A549 (cell line): ENCODE measurements at regions not wholly inside any gene's neighbourhood (a gene's known extent, or its start where the extent isn't known, plus 50 kb on each side); places are given as distances from the start of the nearest gene placed in this dataset.

Experiments
- ATAC-seq, 2 experiments: fragments of 200-7000 bp in 1 of 2; fragments of >200 bp in 1 of 2; cut with Nextera tagmentation in 1 of 2; cut with Tn5 transposase in 1 of 2; 3 replicates each; pipeline versions ENCODE4 v1.8.0 to v1.9.1; 2018 to 2020; ENCODE audit warnings: mild to moderate bottlenecking in 1 of 2, moderate library complexity in 1 of 2
- CTCF ChIA-PET: fragments of 300-600 bp; sonication (Branson Sonifier 250); formaldehyde crosslinking; extraction: SDS; loops from one replicate; lab custom pipeline; 2021; ENCODE audit warnings: antibody characterized with exemption, inconsistent platforms; lab: Yijun Ruan, JAX
- POLR2A ChIA-PET: fragments of 350-600 bp; formaldehyde crosslinking; extraction: SDS; loops from one replicate; lab custom pipeline; 2021; ENCODE audit warnings: antibody characterized with exemption, inconsistent platforms; lab: Yijun Ruan, JAX
- DNase-seq, 2 experiments: peaks; one replicate each; pipeline versions ENCODE4 v3.0.0 to v3.0.0-alpha.2; 2011 to 2016; ENCODE audit warnings: low read depth in 1 of 2, low spot score in 1 of 2
- FAIRE-seq: peaks from 2 replicates; lab custom pipeline; 2011; peaks lifted over from hg19 to GRCh38; lab: Jason Lieb, UNC
- H3K27ac ChIP-seq, 2 experiments: fragments of >200 bp; sonication (Bioruptor Twin); formaldehyde crosslinking; 3 replicates each; pipeline ENCODE4 v1.5.1; 2016 to 2017
- H3K4me1 ChIP-seq: fragments of >200 bp; sonication (Bioruptor Twin); formaldehyde crosslinking; 3 replicates; pipeline ENCODE4 v1.6.1; 2016
- H3K4me2 ChIP-seq: fragments of >200 bp; sonication (Bioruptor Twin); formaldehyde crosslinking; 3 replicates; pipeline ENCODE4 v1.6.1; 2016
- H3K4me3 ChIP-seq: fragments of >200 bp; sonication (Bioruptor Twin); formaldehyde crosslinking; 3 replicates; pipeline ENCODE4 v1.5.1; 2016
- H3K9me3 ChIP-seq: fragments of >200 bp; sonication (Bioruptor Twin); formaldehyde crosslinking; 3 replicates; pipeline ENCODE4 v1.6.1; 2016
- BCL3 ChIP-seq: fragments of >200 bp; sonication (Bioruptor Twin); formaldehyde crosslinking; IDR thresholded peaks from 3 replicates; pipeline ENCODE4 v1.6.1; 2016
- BHLHE40 ChIP-seq: IDR thresholded peaks from 2 replicates; pipeline ENCODE4 v1.6.1; 2012; ENCODE audit warnings: low read depth, low read length, inconsistent platforms
- CBX2 ChIP-seq: fragments of 200-600 bp; sonication (generic); IDR thresholded peaks from 2 replicates; pipeline ENCODE4 v1.6.1; 2016; ENCODE audit warnings: low read depth, mild to moderate bottlenecking, borderline replicate concordance
- CHD4 ChIP-seq: fragments of 200-600 bp; sonication (generic); IDR thresholded peaks from 2 replicates; pipeline ENCODE4 v1.6.1; 2016; ENCODE audit warnings: antibody characterized with exemption, mild to moderate bottlenecking, borderline replicate concordance
- EHF ChIP-seq: fragments of 250-450 bp; sonication (Bioruptor Pico); IDR thresholded peaks from 2 replicates; pipeline ENCODE4 v1.5.0; 2020; ENCODE audit warnings: mild to moderate bottlenecking
- FOSB ChIP-seq: fragments of 250-450 bp; sonication (Bioruptor Pico); IDR thresholded peaks from 2 replicates; pipeline ENCODE4 v1.5.0; 2020; ENCODE audit warnings: mild to moderate bottlenecking, moderate library complexity
- GATA3 ChIP-seq: IDR thresholded peaks from 2 replicates; pipeline ENCODE4 v1.6.1; 2012; ENCODE audit warnings: borderline replicate concordance
- HOXB13 ChIP-seq: fragments of 250-450 bp; sonication (Bioruptor Pico); IDR thresholded peaks from 2 replicates; pipeline ENCODE4 v1.5.0; 2020; ENCODE audit warnings: low read depth, mild to moderate bottlenecking, moderate library complexity
- HOXB5 ChIP-seq: fragments of 250-450 bp; sonication (Bioruptor Pico); IDR thresholded peaks from 2 replicates; pipeline ENCODE4 v1.5.0; 2020; ENCODE audit warnings: mild to moderate bottlenecking, moderate library complexity
- JUNB ChIP-seq: fragments of >200 bp; sonication (Bioruptor Twin); formaldehyde crosslinking; IDR thresholded peaks from 2 replicates; pipeline ENCODE4 v1.6.1; 2016
- MAFK ChIP-seq: fragments of 450-650 bp; IDR thresholded peaks from 2 replicates; pipeline ENCODE4 v1.6.1; 2014; ENCODE audit not compliant: partially characterized antibody
- MAZ ChIP-seq: fragments of 150-350 bp; IDR thresholded peaks from 2 replicates; pipeline ENCODE4 v1.6.1; 2014; ENCODE audit warnings: antibody characterized with exemption, low read depth, low read length, borderline replicate concordance
- MYC ChIP-seq: IDR thresholded peaks from 2 replicates; pipeline ENCODE4 v1.6.1; 2012; ENCODE audit warnings: mild to moderate bottlenecking, inconsistent platforms, low read length, improper control_type of control experiment, borderline replicate concordance
- NPAS2 ChIP-seq: fragments of 250-450 bp; sonication (Bioruptor Pico); IDR thresholded peaks from 2 replicates; pipeline ENCODE4 v1.8.0; 2022; ENCODE audit warnings: mild to moderate bottlenecking, moderate library complexity, borderline replicate concordance
- NR3C1 ChIP-seq: fragments of >200 bp; sonication (Bioruptor Twin); formaldehyde crosslinking; IDR thresholded peaks from 3 replicates; pipeline ENCODE4 v1.6.1; 2017
- POLR2AphosphoS2 ChIP-seq: conservative IDR thresholded peaks from 2 replicates; pipeline ENCODE4 v1.6.1; 2012; ENCODE audit warnings: low read length, improper control_type of control experiment, inconsistent platforms
- RAD21 ChIP-seq, 2 experiments: fragments of >200 bp in 1 of 2; sonication (Bioruptor Twin) in 1 of 2; formaldehyde crosslinking in 1 of 2; IDR thresholded peaks in 1 of 2; conservative IDR thresholded peaks in 1 of 2; 2 replicates in 1 of 2; 3 replicates in 1 of 2; pipeline ENCODE4 v1.6.1; 2012 to 2018; ENCODE audit warnings: inconsistent platforms in 1 of 2
- RCOR1 ChIP-seq: fragments of 150-350 bp; IDR thresholded peaks from 2 replicates; pipeline ENCODE4 v1.6.1; 2014; ENCODE audit warnings: antibody characterized with exemption, low read length, low read depth
- SMC3 ChIP-seq: fragments of >200 bp; sonication (Bioruptor Twin); formaldehyde crosslinking; IDR thresholded peaks from 3 replicates; pipeline ENCODE4 v1.6.1; 2018; ENCODE audit warnings: inconsistent platforms
- ZFP36 ChIP-seq: fragments of 450-650 bp; IDR thresholded peaks from 2 replicates; pipeline ENCODE4 v1.6.1; 2014; ENCODE audit warnings: borderline replicate concordance; ENCODE audit not compliant: partially characterized antibody
- WGBS: methylation state at CpG from one replicate; pipeline ENCODE4 v1.1.6; 2017; ENCODE audit errors: missing lambda C conversion rate; 5-methylcytosine and 5-hydroxymethylcytosine counted together
- TF ChIP-seq, protein P1 (sequence below): fragments of 450-650 bp; IDR thresholded peaks from 2 replicates; pipeline ENCODE4 v1.6.1; 2014; ENCODE audit warnings: antibody characterized with exemption
- TF ChIP-seq, protein P2 (sequence below): IDR thresholded peaks from 2 replicates; pipeline ENCODE4 v1.6.1; 2012
- TF ChIP-seq, protein P3 (sequence below): fragments of >200 bp; sonication (Bioruptor Twin); formaldehyde crosslinking; IDR thresholded peaks from 3 replicates; pipeline ENCODE4 v1.5.1; 2016

GRCh38 chr1:65535981-65536380, 115.5 kb downstream of the LEPR start:
- DNase-seq (no peak), FAIRE-seq (no peak), ATAC-seq (no peak)
- peaks cover 3% of the 10 kb centered on the region; the same call in 1 of the 3 replicates for H3K9me3 ChIP-seq
- no peak overlapping the region for H3K27ac ChIP-seq
- ChIA-PET POLR2A (no interaction called here), CTCF (no interaction called here)
- H3K4me3 ChIP-seq = no peak overlapping the region
- WGBS = 60% methylated on average over 2 of the region's 2 CpGs
- no peak overlapping the region for H3K4me2 ChIP-seq
- TF ChIP-seq RCOR1 (no peak), BCL3 (no peak), HOXB5 (CRISPR knock-in tag) (no peak), NPAS2 (CRISPR knock-in tag) (no peak)
- TF ChIP-seq, all 56 proteins: peak for 0
- no peaks in the 10 kb centered on the region for H3K4me1 ChIP-seq

DNA sequence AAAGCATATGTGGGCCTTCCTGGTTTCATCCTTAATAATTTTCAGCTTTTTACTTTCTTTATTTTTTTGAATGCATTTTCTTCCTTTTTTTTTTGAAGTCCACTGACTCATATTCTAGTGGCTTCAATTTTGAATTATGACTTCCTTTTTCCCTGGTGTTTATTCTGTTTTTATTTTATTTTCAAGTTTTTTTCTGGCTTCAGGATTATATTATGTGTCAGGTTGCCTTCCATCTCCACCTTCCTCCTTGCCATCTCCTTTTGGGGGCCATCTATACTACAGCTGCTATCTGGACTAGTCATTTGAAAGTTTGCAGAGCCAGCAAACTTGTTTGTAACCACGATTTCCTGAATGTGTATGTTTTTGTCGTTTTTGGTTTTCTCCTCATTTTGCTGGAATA, 117.6 kb downstream of the LEPR start:
- Histone ChIP-seq H3K4me3 (no peak overlapping the region), H3K27ac (no peak overlapping the region), H3K9me3 (no peaks in the 10 kb centered on the region), H3K4me2 (no peak overlapping the region), H3K4me1 (no peaks in the 10 kb centered on the region)
- FAIRE-seq (no peak), ATAC-seq (no peak), DNase-seq (no peak)
- CTCF ChIA-PET = no interaction called here
- POLR2A ChIA-PET = no interaction called here
- WGBS = 36% methylated on average over 2 of the region's 2 CpGs
- TF ChIP-seq FOSB (CRISPR knock-in tag) = no peak
- TF ChIP-seq CHD4 = no peak
- TF ChIP-seq CBX2 = no peak
- TF ChIP-seq, all 56 proteins: peak for 0

DNA sequence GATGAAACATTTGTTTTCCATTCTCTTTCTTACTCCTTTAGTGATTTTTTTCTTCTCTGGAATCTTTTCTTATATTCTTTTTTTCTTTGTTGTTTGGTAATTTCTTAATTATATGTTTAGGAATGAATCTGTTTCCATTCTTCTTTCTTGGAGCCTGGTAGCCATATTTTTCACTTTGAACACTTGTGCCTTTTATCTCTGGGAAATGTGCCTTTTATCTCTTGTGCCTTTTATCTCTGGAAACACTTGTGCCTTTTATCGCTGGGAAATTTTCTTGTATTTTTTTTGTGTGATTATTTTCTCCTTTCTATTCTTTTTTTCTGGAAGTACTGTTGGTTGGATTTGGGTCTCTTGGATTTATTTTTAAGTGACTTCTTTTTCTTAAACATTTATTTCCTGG, 118.2 kb downstream of the LEPR start:
- DNase-seq (no peak), ATAC-seq (no peak), FAIRE-seq (no peak)
- Histone ChIP-seq H3K4me3 (no peak overlapping the region), H3K4me2 (no peak overlapping the region), H3K9me3 (no peaks in the 10 kb centered on the region), H3K4me1 (no peaks in the 10 kb centered on the region), H3K27ac (no peak overlapping the region)
- TF ChIP-seq NR3C1 = no peak
- TF ChIP-seq RAD21 (conservative IDR thresholded peaks at IDR 0.05 in 1 of 2, IDR thresholded peaks at IDR 0.05 in 1 of 2) = no peak
- TF ChIP-seq JUNB = no peak
- TF ChIP-seq, protein P1, sequence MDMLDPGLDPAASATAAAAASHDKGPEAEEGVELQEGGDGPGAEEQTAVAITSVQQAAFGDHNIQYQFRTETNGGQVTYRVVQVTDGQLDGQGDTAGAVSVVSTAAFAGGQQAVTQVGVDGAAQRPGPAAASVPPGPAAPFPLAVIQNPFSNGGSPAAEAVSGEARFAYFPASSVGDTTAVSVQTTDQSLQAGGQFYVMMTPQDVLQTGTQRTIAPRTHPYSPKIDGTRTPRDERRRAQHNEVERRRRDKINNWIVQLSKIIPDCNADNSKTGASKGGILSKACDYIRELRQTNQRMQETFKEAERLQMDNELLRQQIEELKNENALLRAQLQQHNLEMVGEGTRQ = no peak
- no peak for TF ChIP-seq BHLHE40
- no peak for TF ChIP-seq EHF
- no peak for TF ChIP-seq MAZ
- no peak for TF ChIP-seq ZFP36
- CTCF ChIA-PET = no interaction called here
- WGBS = 92% methylated on average over 1 of the region's 1 CpG
- POLR2A ChIA-PET = no interaction called here

- no peak for ATAC-seq
- CTCF ChIA-PET = no interaction called here
- Histone ChIP-seq H3K4me1 (no peaks in the 10 kb centered on the region), H3K4me2 (no peak overlapping the region), H3K9me3 (no peaks in the 10 kb centered on the region), H3K27ac (no peak overlapping the region), H3K4me3 (no peak overlapping the region)
- POLR2A ChIA-PET = no interaction called here
- FAIRE-seq = no peak
- WGBS = 73% methylated on average over 4 of the region's 5 CpGs
- DNase-seq = no peak
- TF ChIP-seq SMC3 (no peak), MYC (no peak), GATA3 (no peak), MAFK (no peak), RCOR1 (no peak), MAZ (no peak), HOXB13 (CRISPR knock-in tag) (no peak), POLR2AphosphoS2 (no peak)
- TF ChIP-seq, protein P2, sequence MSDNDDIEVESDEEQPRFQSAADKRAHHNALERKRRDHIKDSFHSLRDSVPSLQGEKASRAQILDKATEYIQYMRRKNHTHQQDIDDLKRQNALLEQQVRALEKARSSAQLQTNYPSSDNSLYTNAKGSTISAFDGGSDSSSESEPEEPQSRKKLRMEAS = no peak
- TF ChIP-seq, protein P3, sequence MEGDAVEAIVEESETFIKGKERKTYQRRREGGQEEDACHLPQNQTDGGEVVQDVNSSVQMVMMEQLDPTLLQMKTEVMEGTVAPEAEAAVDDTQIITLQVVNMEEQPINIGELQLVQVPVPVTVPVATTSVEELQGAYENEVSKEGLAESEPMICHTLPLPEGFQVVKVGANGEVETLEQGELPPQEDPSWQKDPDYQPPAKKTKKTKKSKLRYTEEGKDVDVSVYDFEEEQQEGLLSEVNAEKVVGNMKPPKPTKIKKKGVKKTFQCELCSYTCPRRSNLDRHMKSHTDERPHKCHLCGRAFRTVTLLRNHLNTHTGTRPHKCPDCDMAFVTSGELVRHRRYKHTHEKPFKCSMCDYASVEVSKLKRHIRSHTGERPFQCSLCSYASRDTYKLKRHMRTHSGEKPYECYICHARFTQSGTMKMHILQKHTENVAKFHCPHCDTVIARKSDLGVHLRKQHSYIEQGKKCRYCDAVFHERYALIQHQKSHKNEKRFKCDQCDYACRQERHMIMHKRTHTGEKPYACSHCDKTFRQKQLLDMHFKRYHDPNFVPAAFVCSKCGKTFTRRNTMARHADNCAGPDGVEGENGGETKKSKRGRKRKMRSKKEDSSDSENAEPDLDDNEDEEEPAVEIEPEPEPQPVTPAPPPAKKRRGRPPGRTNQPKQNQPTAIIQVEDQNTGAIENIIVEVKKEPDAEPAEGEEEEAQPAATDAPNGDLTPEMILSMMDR = no peak
Observed at GRCh38 chr1:65539266-65540131, 119.0 kb downstream of the LEPR start.
